ENCODE measurements at regions not wholly inside any gene's neighbourhood (a gene's known extent, or its start where the extent isn't known, plus 50 kb on each side); places are given as distances from the start of the nearest gene placed in this dataset.

DNA sequence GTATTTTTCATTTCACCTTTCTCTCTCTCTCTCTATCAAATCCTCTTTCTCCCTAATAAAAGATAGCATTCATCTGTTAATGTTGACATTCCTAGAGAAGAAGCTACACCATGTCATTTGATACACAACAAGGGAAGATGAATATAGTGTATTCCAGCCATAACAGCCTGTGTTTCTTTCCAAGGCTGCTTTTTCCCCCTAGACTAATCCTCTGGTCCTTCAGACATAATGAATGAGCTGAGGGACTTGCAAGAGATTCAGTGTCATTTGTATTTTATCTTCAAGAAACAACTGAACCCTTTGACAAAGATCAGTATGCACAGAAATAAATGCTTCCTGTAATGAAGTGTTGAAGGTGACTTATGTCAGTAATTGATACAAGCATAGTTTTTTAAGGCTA is 284.0 kb upstream of the NXPH2 start:
- TF ChIP-seq, protein P1, sequence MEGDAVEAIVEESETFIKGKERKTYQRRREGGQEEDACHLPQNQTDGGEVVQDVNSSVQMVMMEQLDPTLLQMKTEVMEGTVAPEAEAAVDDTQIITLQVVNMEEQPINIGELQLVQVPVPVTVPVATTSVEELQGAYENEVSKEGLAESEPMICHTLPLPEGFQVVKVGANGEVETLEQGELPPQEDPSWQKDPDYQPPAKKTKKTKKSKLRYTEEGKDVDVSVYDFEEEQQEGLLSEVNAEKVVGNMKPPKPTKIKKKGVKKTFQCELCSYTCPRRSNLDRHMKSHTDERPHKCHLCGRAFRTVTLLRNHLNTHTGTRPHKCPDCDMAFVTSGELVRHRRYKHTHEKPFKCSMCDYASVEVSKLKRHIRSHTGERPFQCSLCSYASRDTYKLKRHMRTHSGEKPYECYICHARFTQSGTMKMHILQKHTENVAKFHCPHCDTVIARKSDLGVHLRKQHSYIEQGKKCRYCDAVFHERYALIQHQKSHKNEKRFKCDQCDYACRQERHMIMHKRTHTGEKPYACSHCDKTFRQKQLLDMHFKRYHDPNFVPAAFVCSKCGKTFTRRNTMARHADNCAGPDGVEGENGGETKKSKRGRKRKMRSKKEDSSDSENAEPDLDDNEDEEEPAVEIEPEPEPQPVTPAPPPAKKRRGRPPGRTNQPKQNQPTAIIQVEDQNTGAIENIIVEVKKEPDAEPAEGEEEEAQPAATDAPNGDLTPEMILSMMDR (conservative IDR thresholded peaks at IDR 0.05): no peak
- TF ChIP-seq ZFX (IDR thresholded peaks at IDR 0.05): no peak
